IMR-90 (cell line): ENCODE measurements at regions not wholly inside any gene's neighbourhood (a gene's known extent, or its start where the extent isn't known, plus 50 kb on each side); places are given as distances from the start of the nearest gene placed in this dataset.

ENCODE experiments used
- BHLHE40 ChIP-seq: fragments of 150-350 bp; IDR thresholded peaks from 2 replicates; pipeline ENCODE4 v1.6.1; 2016; ENCODE audit warnings: mild to moderate bottlenecking, low read depth, low read length
- MXI1 ChIP-seq: IDR thresholded peaks from 2 replicates; pipeline ENCODE4 v1.6.1; 2012; ENCODE audit warnings: low read depth, mild to moderate bottlenecking, low read length, moderate library complexity, borderline replicate concordance
- NFE2L2 ChIP-seq: fragments of 150-350 bp; IDR thresholded peaks from 2 replicates; pipeline ENCODE4 v1.6.1; 2016; ENCODE audit warnings: low read depth, mild to moderate bottlenecking, low read length
- POLR2A ChIP-seq: IDR thresholded peaks from 2 replicates; pipeline ENCODE4 v1.6.1; 2012; ENCODE audit warnings: mild to moderate bottlenecking, low read depth, low read length
- RCOR1 ChIP-seq: IDR thresholded peaks from 2 replicates; pipeline ENCODE4 v1.6.1; 2012; ENCODE audit warnings: mild to moderate bottlenecking, low read length, improper control_type of control experiment; ENCODE audit not compliant: insufficient replicate concordance
- SMC3 ChIP-seq: fragments of 150-350 bp; IDR thresholded peaks from 2 replicates; pipeline ENCODE4 v1.6.1; 2016; ENCODE audit warnings: low read depth, mild to moderate bottlenecking, antibody characterized with exemption, low read length, moderate library complexity
- TF ChIP-seq, protein P1 (sequence below): conservative IDR thresholded peaks from 2 replicates; pipeline ENCODE4 v1.5.1; 2012; ENCODE audit warnings: mild to moderate bottlenecking, low read depth, low read length, improper control_type of control experiment

DNA sequence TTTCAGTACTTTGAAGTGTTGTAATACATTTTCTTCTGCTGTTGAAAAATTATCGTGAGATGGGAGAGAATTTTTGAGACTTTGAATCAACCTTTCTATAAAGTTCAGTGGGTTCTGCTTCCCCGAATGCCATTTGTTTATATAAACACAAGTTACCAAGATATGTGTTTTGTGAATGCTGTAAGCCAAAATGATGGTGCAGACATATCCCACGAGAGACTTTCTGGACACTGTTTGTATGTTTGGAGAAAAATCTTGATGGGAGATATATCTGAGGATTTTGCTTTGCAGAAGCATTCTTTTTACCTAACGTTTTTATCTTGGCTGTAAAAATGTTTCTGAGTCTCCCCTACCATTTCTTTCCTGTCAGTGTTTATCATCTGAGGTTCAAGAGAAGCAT, 526.6 kb upstream of the ZNF717 start:
- TF ChIP-seq, protein P1, sequence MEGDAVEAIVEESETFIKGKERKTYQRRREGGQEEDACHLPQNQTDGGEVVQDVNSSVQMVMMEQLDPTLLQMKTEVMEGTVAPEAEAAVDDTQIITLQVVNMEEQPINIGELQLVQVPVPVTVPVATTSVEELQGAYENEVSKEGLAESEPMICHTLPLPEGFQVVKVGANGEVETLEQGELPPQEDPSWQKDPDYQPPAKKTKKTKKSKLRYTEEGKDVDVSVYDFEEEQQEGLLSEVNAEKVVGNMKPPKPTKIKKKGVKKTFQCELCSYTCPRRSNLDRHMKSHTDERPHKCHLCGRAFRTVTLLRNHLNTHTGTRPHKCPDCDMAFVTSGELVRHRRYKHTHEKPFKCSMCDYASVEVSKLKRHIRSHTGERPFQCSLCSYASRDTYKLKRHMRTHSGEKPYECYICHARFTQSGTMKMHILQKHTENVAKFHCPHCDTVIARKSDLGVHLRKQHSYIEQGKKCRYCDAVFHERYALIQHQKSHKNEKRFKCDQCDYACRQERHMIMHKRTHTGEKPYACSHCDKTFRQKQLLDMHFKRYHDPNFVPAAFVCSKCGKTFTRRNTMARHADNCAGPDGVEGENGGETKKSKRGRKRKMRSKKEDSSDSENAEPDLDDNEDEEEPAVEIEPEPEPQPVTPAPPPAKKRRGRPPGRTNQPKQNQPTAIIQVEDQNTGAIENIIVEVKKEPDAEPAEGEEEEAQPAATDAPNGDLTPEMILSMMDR, result no peak
- TF ChIP-seq BHLHE40 (no peak), NFE2L2 (no peak), SMC3 (no peak), POLR2A (no peak), RCOR1 (no peak), MXI1 (no peak)
